IPS-20b (cell line): ENCODE measurements at regions not wholly inside any gene's neighbourhood (a gene's known extent, or its start where the extent isn't known, plus 50 kb on each side); places are given as distances from the start of the nearest gene placed in this dataset.

Source experiments
- H3K27ac ChIP-seq: one replicate; pipeline ENCODE4 v1.5.1; 2013; ENCODE audit warnings: low read length
- H3K27me3 ChIP-seq: 2 replicates; pipeline ENCODE4 v1.6.1; 2013; ENCODE audit warnings: mild to moderate bottlenecking, low read length, inconsistent platforms; ENCODE audit not compliant: insufficient read depth
- H3K36me3 ChIP-seq: 2 replicates; pipeline ENCODE4 v1.6.1; 2013; ENCODE audit warnings: low read depth, mild to moderate bottlenecking, inconsistent platforms, low read length, moderate library complexity; ENCODE audit not compliant: insufficient read depth
- H3K4me1 ChIP-seq: 2 replicates; pipeline ENCODE4 v1.6.1; 2013; ENCODE audit warnings: mild to moderate bottlenecking, control low read depth, inconsistent platforms, low read length, moderate library complexity; ENCODE audit not compliant: insufficient read depth
- H3K4me3 ChIP-seq: 2 replicates; pipeline ENCODE4 v1.5.1; 2013; ENCODE audit warnings: mild to moderate bottlenecking, low read length, inconsistent platforms
- H3K9ac ChIP-seq: 2 replicates; pipeline ENCODE4 v1.6.1; 2013; ENCODE audit warnings: low read depth, mild to moderate bottlenecking, inconsistent platforms, low read length, moderate library complexity
- H3K9me3 ChIP-seq: 2 replicates; pipeline ENCODE4 v1.6.1; 2013; ENCODE audit warnings: mild to moderate bottlenecking, low read depth, low read length, inconsistent platforms; ENCODE audit not compliant: insufficient read depth

DNA sequence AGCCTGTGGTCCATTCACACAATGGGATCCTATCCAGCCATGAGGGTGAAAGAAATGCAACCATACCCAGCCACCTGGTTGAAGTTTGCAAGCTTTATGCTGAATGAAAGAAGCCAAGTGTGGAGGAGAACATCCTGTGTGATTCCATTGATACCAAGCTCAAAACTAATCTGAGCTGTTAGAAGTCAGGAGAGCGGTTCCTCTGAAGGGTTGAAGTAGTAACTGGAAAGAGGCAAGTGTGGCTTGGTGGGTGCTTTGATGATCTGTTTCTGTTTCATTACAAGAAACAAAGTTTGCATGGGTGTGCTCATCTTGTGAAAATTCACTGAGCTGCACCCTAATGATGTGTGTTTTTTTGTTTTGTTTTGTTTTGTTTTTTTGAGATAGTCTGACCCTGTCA lies 99.4 kb downstream of the SALL1 start:
- Histone ChIP-seq H3K4me3 (no peak overlapping the region), H3K27me3 (no peaks in the 10 kb centered on the region), H3K9ac (no peak overlapping the region), H3K36me3 (no peaks in the 10 kb centered on the region), H3K27ac (no peak overlapping the region), H3K4me1 (no peaks in the 10 kb centered on the region; the same call in 1 of the 2 replicates), H3K9me3 (no peaks in the 10 kb centered on the region)

GRCh38 chr16:51050377-51050706 lies 100.7 kb downstream of the SALL1 start:
- H3K4me1 ChIP-seq = no peaks in the 10 kb centered on the region; the same call in 1 of the 2 replicates
- no peaks in the 10 kb centered on the region for H3K36me3 ChIP-seq
- no peak overlapping the region for H3K27ac ChIP-seq
- no peaks in the 10 kb centered on the region for H3K27me3 ChIP-seq
- H3K9ac ChIP-seq = no peak overlapping the region
- no peak overlapping the region for H3K4me3 ChIP-seq
- no peaks in the 10 kb centered on the region for H3K9me3 ChIP-seq

DNA sequence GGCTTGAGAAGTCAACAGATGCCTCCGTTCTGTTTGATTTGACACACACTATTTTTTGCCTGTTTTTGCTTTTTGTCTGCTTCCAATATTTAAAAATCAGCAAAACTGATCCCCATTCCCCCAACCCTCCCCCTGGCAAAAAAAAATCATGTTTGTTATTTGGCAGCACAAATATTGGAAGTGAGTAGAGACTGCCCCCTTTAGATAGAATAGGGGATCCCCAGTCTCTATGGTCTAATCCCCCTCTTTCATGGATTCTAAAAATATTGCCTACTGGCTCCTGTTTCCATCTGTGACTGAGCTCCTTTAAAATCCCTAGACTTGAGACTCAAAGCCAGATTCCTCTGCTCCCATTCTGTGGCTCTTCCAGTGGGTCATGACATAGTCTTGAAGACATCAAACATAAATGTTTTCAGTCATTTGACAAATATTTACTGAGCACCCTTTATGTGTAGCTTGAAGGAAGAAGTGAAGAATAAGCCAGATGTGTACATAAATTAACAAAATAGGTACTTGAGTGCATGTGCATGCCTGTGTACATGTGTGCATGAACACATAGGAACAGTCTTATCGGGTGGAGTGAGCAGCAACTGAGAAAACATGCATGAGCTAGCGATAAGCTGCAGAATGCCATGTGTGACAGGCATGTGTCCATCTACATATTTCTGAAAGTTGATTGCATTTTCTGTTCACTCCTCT lies 101.2 kb downstream of the SALL1 start:
- no peak overlapping the region for H3K4me3 ChIP-seq
- H3K27me3 ChIP-seq = no peaks in the 10 kb centered on the region
- no peaks in the 10 kb centered on the region for H3K9me3 ChIP-seq

GRCh38 chr16:51049276-51049675 lies 101.8 kb downstream of the SALL1 start:
- Histone ChIP-seq H3K4me3 (no peak overlapping the region), H3K9ac (no peak overlapping the region), H3K36me3 (no peaks in the 10 kb centered on the region), H3K9me3 (no peaks in the 10 kb centered on the region), H3K27me3 (no peaks in the 10 kb centered on the region), H3K4me1 (no peaks in the 10 kb centered on the region; the same call in 1 of the 2 replicates), H3K27ac (no peak overlapping the region)

More for the DNA sequence above, 101.2 kb downstream of the SALL1 start:
- Histone ChIP-seq H3K36me3 (no peaks in the 10 kb centered on the region), H3K27ac (no peak overlapping the region), H3K4me1 (no peaks in the 10 kb centered on the region; the same call in 1 of the 2 replicates), H3K9ac (no peak overlapping the region)

DNA sequence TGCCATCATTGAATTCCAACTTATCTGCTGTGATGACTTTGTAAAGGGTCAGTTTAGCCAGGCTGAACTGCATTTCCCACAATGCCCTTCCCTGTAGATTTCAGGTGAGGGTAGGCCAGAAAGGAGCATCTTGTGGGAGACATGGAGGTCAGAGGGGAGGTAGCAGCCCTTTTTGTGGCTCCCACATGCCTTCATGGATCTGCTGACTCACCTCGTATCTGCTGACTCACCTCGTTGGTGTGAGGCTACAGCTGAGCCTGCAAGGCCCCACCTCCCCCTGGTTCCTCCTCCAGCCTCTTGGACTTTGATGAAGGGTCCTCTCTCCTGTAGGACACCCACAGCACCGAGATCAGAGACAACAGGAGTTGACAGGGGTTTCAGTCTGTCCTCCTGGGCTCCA lies 102.5 kb downstream of the SALL1 start:
- Histone ChIP-seq H3K9ac (no peak overlapping the region), H3K36me3 (no peaks in the 10 kb centered on the region), H3K27me3 (no peaks in the 10 kb centered on the region), H3K9me3 (no peaks in the 10 kb centered on the region), H3K4me1 (no peaks in the 10 kb centered on the region; the same call in 1 of the 2 replicates), H3K4me3 (no peak overlapping the region), H3K27ac (no peak overlapping the region)

GRCh38 chr16:51045794-51046193 lies 105.3 kb downstream of the SALL1 start:
- H3K27me3 ChIP-seq = no peaks in the 10 kb centered on the region
- no peaks in the 10 kb centered on the region for H3K36me3 ChIP-seq
- no peak overlapping the region for H3K9ac ChIP-seq
- H3K4me1 ChIP-seq = no peaks in the 10 kb centered on the region; the same call in 1 of the 2 replicates
- no peaks in the 10 kb centered on the region for H3K9me3 ChIP-seq
- no peak overlapping the region for H3K4me3 ChIP-seq
- H3K27ac ChIP-seq = no peak overlapping the region

DNA sequence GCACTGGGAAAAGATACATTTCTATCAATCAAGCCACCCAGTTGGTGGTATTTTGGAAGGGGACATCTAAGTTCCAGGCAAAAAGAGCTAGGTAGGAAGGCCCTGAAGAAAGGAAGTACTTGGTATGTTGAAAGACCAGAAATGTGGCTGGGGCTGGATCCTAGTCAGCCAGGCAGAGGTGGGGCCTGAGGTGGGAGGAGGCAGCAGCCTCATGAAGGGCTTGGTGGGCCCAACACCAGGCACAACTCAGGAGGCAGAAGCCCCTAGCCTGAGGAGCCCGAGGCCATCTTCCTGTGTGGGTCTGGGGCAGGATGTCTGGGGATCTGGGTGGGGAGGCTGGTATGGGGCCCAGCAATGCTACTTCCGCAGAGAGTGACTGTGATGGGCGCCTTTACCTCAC lies 105.9 kb downstream of the SALL1 start:
- H3K27ac ChIP-seq = no peak overlapping the region
- H3K4me1 ChIP-seq = no peaks in the 10 kb centered on the region; the same call in 1 of the 2 replicates
- H3K9me3 ChIP-seq = no peaks in the 10 kb centered on the region
- H3K36me3 ChIP-seq = no peaks in the 10 kb centered on the region
- no peak overlapping the region for H3K4me3 ChIP-seq
- H3K9ac ChIP-seq = no peak overlapping the region
- no peaks in the 10 kb centered on the region for H3K27me3 ChIP-seq

DNA sequence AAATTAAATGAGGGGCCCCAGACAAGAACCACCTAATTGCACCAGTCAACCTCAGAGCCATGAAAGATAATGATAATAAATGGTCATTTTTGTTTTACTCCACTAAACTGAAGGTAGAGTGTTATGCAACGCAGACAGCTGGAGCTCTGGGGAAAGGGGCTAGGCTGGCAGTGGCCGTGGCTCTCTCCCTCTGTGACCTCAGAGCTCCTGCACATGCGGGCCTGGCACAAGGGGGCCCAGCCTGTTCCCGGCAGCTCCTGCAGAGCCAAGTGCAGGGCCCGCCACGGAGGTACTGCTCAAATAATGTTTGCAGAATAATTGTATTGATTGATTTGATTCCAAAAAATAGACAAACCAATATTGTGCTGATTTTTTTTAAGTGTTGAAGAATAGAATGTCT lies 109.5 kb downstream of the SALL1 start:
- Histone ChIP-seq H3K9ac (no peak overlapping the region), H3K27me3 (no peaks in the 10 kb centered on the region), H3K9me3 (no peaks in the 10 kb centered on the region), H3K4me1 (no peaks in the 10 kb centered on the region), H3K36me3 (no peaks in the 10 kb centered on the region), H3K4me3 (no peak overlapping the region), H3K27ac (no peak overlapping the region)

- no peaks in the 10 kb centered on the region for H3K9me3 ChIP-seq
- no peaks in the 10 kb centered on the region for H3K36me3 ChIP-seq
- no peak overlapping the region for H3K4me3 ChIP-seq
- H3K4me1 ChIP-seq = no peaks in the 10 kb centered on the region
- no peaks in the 10 kb centered on the region for H3K27me3 ChIP-seq
- H3K9ac ChIP-seq = no peak overlapping the region
- H3K27ac ChIP-seq = no peak overlapping the region
Observed at GRCh38 chr16:51040637-51041036, 110.4 kb downstream of the SALL1 start.

DNA sequence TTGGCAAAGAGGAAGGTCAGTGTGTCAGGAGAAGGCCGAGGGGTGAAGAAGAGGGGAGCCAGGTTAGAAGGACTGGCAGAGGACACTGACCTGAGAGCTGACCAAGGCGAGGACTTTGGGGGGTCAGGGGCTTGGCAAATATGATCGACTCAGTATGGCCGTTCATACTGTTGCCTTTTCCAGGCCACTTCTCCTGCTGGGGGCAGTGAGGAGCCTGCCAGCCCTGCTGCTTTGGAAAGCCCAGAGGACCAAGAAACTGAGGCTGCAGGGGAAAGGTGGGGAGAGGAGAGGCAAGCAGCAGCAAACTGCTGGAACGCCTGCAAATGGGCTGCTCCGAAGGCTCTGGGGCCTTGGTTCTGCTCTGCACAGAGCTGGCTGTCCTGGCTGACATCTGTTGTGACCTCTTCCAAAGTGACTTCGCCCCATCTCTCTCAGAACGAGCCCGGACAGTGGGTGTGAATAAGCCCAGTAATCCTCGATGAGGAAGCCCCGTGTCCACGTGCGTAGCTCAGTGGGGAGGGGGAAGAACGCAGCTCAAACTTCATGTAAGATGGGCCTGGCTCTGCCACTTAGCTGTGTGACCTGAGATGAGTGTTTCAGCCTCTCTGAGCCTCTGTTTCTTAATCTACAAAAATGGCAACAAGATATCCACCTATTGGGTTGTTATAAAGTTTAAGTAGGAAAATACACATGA lies 111.3 kb downstream of the SALL1 start:
- Histone ChIP-seq H3K9ac (no peak overlapping the region), H3K4me1 (peaks cover 4% of the 10 kb centered on the region; the same call in 1 of the 2 replicates), H3K9me3 (no peaks in the 10 kb centered on the region), H3K36me3 (no peaks in the 10 kb centered on the region), H3K27me3 (no peaks in the 10 kb centered on the region), H3K27ac (no peak overlapping the region), H3K4me3 (no peak overlapping the region)

GRCh38 chr16:51035711-51036110 lies 115.4 kb downstream of the SALL1 start:
- H3K27ac ChIP-seq = no peak overlapping the region
- H3K9ac ChIP-seq = no peak overlapping the region
- H3K36me3 ChIP-seq = no peaks in the 10 kb centered on the region
- no peak overlapping the region for H3K4me3 ChIP-seq
- no peaks in the 10 kb centered on the region for H3K27me3 ChIP-seq
- H3K4me1 ChIP-seq = peaks cover 12% of the 10 kb centered on the region; the same call in 1 of the 2 replicates
- no peaks in the 10 kb centered on the region for H3K9me3 ChIP-seq

- H3K27me3 ChIP-seq = no peaks in the 10 kb centered on the region
- H3K4me3 ChIP-seq = no peak overlapping the region
- peaks cover 12% of the 10 kb centered on the region; the same call in 1 of the 2 replicates for H3K4me1 ChIP-seq
- no peak overlapping the region for H3K9ac ChIP-seq
- H3K36me3 ChIP-seq = no peaks in the 10 kb centered on the region
- no peak overlapping the region for H3K27ac ChIP-seq
- H3K9me3 ChIP-seq = no peaks in the 10 kb centered on the region
Observed at GRCh38 chr16:51035110-51035498, 116.0 kb downstream of the SALL1 start.
